ENCODE measurements at regions not wholly inside any gene's neighbourhood (a gene's known extent, or its start where the extent isn't known, plus 50 kb on each side); places are given as distances from the start of the nearest gene placed in this dataset.

- TF ChIP-seq CTCF (IDR thresholded peaks at IDR 0.05) (no peak), TCF12 (IDR thresholded peaks at IDR 0.05) (no peak), MXI1 (IDR thresholded peaks at IDR 0.05; ENCODE audit: low read depth, low read length) (no peak), GABPA (IDR thresholded peaks at IDR 0.05; ENCODE audit: low read depth) (no peak), USF2 (IDR thresholded peaks at IDR 0.05; ENCODE audit: borderline replicate concordance, low read depth, low read length) (no peak), EP300 (IDR thresholded peaks at IDR 0.05; ENCODE audit: borderline replicate concordance in 1 of 2, low read depth in 1 of 2, low read length in 1 of 2) (no peak), FOXM1 (IDR thresholded peaks at IDR 0.05; ENCODE audit: low read depth) (no peak), RXRA (IDR thresholded peaks at IDR 0.05; ENCODE audit: borderline replicate concordance, low read depth) (no peak)
- TF ChIP-seq, protein P1, sequence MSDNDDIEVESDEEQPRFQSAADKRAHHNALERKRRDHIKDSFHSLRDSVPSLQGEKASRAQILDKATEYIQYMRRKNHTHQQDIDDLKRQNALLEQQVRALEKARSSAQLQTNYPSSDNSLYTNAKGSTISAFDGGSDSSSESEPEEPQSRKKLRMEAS (IDR thresholded peaks at IDR 0.05; ENCODE audit: low read depth): no peak
- TF ChIP-seq, protein P2, sequence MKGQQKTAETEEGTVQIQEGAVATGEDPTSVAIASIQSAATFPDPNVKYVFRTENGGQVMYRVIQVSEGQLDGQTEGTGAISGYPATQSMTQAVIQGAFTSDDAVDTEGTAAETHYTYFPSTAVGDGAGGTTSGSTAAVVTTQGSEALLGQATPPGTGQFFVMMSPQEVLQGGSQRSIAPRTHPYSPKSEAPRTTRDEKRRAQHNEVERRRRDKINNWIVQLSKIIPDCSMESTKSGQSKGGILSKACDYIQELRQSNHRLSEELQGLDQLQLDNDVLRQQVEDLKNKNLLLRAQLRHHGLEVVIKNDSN (IDR thresholded peaks at IDR 0.05; ENCODE audit: borderline replicate concordance, low read depth): no peak
Observed at GRCh38 chr3:1843111-1843510, 255.6 kb upstream of the CNTN4 start.
